CD8-positive, alpha-beta memory T cell (primary cell): ENCODE measurements at regions not wholly inside any gene's neighbourhood (a gene's known extent, or its start where the extent isn't known, plus 50 kb on each side); places are given as distances from the start of the nearest gene placed in this dataset.
"Not testable (repeated sequence)": the region's sequence is repeated elsewhere in the genome, so short reads cannot be mapped to it uniquely, and the experiment has no call there.

Experiments
- CTCF ChIA-PET: fragments of 350-600 bp; sonication (Branson Sonifier 250); formaldehyde crosslinking; loops from one replicate; lab custom pipeline; 2021; ENCODE audit warnings: antibody characterized with exemption; lab: Charles Lee
- POLR2A ChIA-PET: fragments of 350-600 bp; sonication (Branson Sonifier 250); formaldehyde crosslinking; loops from one replicate; lab custom pipeline; 2021; ENCODE audit warnings: antibody characterized with exemption; lab: Charles Lee
- DNase-seq, 5 donors: peaks; one replicate each; pipeline versions ENCODE4 v3.0.0 to v3.0.0-alpha.2; 2020 to 2022; ENCODE audit warnings: mixed read lengths in 1 of 5
- H3K27ac ChIP-seq: one replicate; pipeline ENCODE4 v1.7.0; 2013; ENCODE audit warnings: low read depth, mild to moderate bottlenecking, low read length, moderate library complexity
- H3K27me3 ChIP-seq: 2 replicates; pipeline ENCODE4 v1.7.0; 2013; ENCODE audit warnings: low read length, mild to moderate bottlenecking; ENCODE audit not compliant: insufficient read depth, poor library complexity, severe bottlenecking
- H3K36me3 ChIP-seq: 2 replicates; pipeline ENCODE4 v1.7.0; 2013; ENCODE audit warnings: mild to moderate bottlenecking, low read length, moderate library complexity; ENCODE audit not compliant: insufficient read depth
- H3K4me1 ChIP-seq: 2 replicates; pipeline ENCODE4 v1.7.0; 2013; ENCODE audit warnings: mild to moderate bottlenecking, low read length, moderate library complexity; ENCODE audit not compliant: insufficient read depth
- H3K4me3 ChIP-seq: 2 replicates; pipeline ENCODE4 v1.7.0; 2013; ENCODE audit warnings: mild to moderate bottlenecking, low read length
- H3K9me3 ChIP-seq: 2 replicates; pipeline ENCODE4 v1.7.0; 2013; ENCODE audit warnings: mild to moderate bottlenecking, low read length
- H3K27ac Mint-ChIP-seq, 8 donors: one replicate each; pipeline ENCODE4 v1.8.0; 2020 to 2021; ENCODE audit warnings: mixed read lengths in 8 of 8, mild to moderate bottlenecking in 6 of 8, inconsistent platforms in 3 of 8, moderate library complexity in 3 of 8
- H3K27me3 Mint-ChIP-seq, 2 donors: one replicate each; pipeline ENCODE4 v1.8.0; 2020 to 2021; ENCODE audit warnings: mixed read lengths in 2 of 2, mild to moderate bottlenecking in 1 of 2, moderate library complexity in 1 of 2
- H3K36me3 Mint-ChIP-seq, 3 donors: one replicate each; pipeline ENCODE4 v1.8.0; 2020 to 2021; ENCODE audit warnings: mixed read lengths in 3 of 3, inconsistent platforms in 1 of 3, mild to moderate bottlenecking in 1 of 3
- H3K4me1 Mint-ChIP-seq, 3 donors: one replicate each; pipeline ENCODE4 v1.8.0; 2020 to 2021; ENCODE audit warnings: mixed read lengths in 3 of 3, inconsistent platforms in 1 of 3, mild to moderate bottlenecking in 1 of 3
- H3K4me3 Mint-ChIP-seq, 7 donors: one replicate each; pipeline ENCODE4 v1.8.0; 2020 to 2021; ENCODE audit warnings: mixed read lengths in 7 of 7, mild to moderate bottlenecking in 6 of 7, moderate library complexity in 4 of 7, inconsistent platforms in 2 of 7
- H3K9me3 Mint-ChIP-seq, 5 donors: one replicate each; pipeline ENCODE4 v1.8.0; 2020 to 2022; ENCODE audit warnings: mixed read lengths in 5 of 5, mild to moderate bottlenecking in 3 of 5, moderate library complexity in 2 of 5, inconsistent platforms in 1 of 5

DNA sequence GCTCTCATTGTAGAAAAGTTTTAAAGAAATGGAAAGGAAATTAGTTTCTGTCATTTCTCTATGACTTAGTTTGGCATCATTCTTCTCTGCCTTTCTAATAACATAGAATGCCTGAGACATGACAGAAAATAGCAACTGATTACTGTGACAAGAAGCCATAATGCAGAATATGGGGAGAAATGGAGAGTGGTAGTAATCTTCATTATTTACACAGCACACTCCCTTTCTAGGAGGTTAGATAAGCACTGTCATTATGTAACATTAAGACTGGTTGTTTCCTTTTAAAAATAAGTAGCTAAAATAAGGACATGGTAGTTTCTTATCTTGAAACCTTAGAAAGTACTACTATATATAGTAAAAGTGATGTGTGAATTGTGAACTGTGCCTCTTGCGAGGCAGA is 1227.9 kb upstream of the PABPC4L start:
- Histone ChIP-seq H3K27ac (no peak overlapping the region), H3K27me3 (no peaks in the 10 kb centered on the region), H3K9me3 (no peaks in the 10 kb centered on the region), H3K4me1 (no peaks in the 10 kb centered on the region), H3K4me3 (no peak overlapping the region), H3K36me3 (no peaks in the 10 kb centered on the region)
- H3K4me3 Mint-ChIP-seq: no peak overlapping the region
- no peaks in the 10 kb centered on the region for H3K27me3 Mint-ChIP-seq
- peaks cover 0 to 10% (median 4%) of the 10 kb centered on the region in 5 donors for H3K9me3 Mint-ChIP-seq
- ChIA-PET CTCF (no interaction called here), POLR2A (no interaction called here)
- no peaks in the 10 kb centered on the region for H3K36me3 Mint-ChIP-seq
- DNase-seq: no peak
- H3K4me1 Mint-ChIP-seq: no peaks in the 10 kb centered on the region
- no peak overlapping the region for H3K27ac Mint-ChIP-seq

DNA sequence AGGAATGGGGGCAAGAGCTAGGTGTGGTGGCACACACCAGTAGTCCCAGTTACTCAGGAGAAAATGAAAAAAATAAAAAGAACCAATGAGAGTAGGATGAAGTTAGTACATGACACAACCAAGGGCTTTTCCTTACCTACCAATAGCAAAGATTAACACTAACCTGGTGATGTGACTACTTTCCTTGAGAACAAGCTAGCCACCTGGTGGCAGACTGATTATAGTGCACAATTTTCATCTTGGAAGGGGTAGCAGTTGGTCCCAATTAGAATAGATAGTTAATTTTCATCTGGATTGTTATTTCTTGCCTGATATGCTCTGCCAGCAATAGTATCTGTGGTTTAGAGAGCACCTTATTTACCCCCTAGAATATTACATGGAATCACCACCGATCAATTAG is 1216.8 kb upstream of the PABPC4L start:
- Histone ChIP-seq H3K36me3 (no peaks in the 10 kb centered on the region), H3K4me3 (no peak overlapping the region), H3K27me3 (no peaks in the 10 kb centered on the region), H3K4me1 (no peaks in the 10 kb centered on the region), H3K27ac (no peak overlapping the region), H3K9me3 (no peaks in the 10 kb centered on the region)
- Mint-ChIP-seq H3K4me3 (no peak overlapping the region), H3K27ac (no peak overlapping the region), H3K4me1 (no peaks in the 10 kb centered on the region), H3K9me3 (peaks cover 0 to 9% (median 5%) of the 10 kb centered on the region in 5 donors), H3K27me3 (no peaks in the 10 kb centered on the region), H3K36me3 (no peaks in the 10 kb centered on the region)
- ChIA-PET CTCF (no interaction called here), POLR2A (no interaction called here)
- DNase-seq: no peak

DNA sequence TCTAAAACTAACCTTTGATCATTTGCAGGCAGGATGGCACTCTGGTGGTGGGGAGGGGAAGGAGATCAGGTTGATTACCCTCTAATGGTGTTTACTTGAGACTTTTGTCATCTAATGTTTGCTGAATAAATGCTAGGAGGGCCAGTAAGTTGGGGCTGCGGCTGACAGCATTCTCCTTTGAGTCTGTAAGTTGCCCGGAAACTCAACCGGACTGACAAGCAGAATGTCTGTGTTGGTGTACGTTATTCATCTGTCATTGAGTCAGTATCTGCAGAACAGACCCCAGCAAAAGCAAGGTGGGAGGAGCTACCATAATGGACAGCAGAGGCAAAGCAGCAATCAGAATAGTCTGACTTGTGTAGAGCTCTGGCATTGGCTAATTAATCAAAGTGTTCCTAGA is 1210.6 kb upstream of the PABPC4L start:
- Mint-ChIP-seq H3K4me3 (no peak overlapping the region), H3K27ac (no peak overlapping the region), H3K27me3 (no peaks in the 10 kb centered on the region), H3K9me3 (peaks cover 0 to 16% (median 7%) of the 10 kb centered on the region in 5 donors), H3K36me3 (no peaks in the 10 kb centered on the region), H3K4me1 (no peaks in the 10 kb centered on the region)
- no peak overlapping the region for H3K27ac ChIP-seq
- ChIA-PET CTCF (no interaction called here), POLR2A (no interaction called here)
- no peaks in the 10 kb centered on the region for H3K4me1 ChIP-seq
- no peaks in the 10 kb centered on the region for H3K36me3 ChIP-seq
- no peak overlapping the region for H3K4me3 ChIP-seq
- no peaks in the 10 kb centered on the region for H3K9me3 ChIP-seq
- no peak for DNase-seq
- H3K27me3 ChIP-seq: no peaks in the 10 kb centered on the region

DNA sequence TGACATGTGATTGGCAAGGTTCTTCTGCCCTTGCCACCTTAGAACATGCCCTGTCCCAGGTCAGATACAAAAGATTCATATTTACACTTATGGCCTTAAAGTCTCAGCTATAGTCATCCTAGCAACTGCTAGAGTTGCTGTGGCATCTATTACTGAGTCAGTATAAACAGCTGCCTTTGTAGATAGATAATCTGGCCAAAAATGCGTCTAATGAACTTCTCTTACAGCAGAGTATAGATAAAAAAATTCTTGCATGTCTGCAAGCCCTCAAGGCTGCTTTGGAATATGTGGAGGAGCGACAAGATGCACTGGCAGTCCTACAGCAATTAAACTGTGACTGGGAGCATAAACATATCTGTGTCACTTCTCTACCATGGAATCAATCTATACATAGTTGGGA is 1209.7 kb upstream of the PABPC4L start:
- Mint-ChIP-seq H3K36me3 (no peaks in the 10 kb centered on the region), H3K4me1 (no peaks in the 10 kb centered on the region), H3K27me3 (no peaks in the 10 kb centered on the region), H3K27ac (no peak overlapping the region), H3K9me3 (peaks cover 0 to 13% (median 6%) of the 10 kb centered on the region in 5 donors), H3K4me3 (no peak overlapping the region)
- no peaks in the 10 kb centered on the region for H3K27me3 ChIP-seq
- DNase-seq: no peak
- no peaks in the 10 kb centered on the region for H3K9me3 ChIP-seq
- H3K4me1 ChIP-seq: no peaks in the 10 kb centered on the region
- H3K27ac ChIP-seq: no peak overlapping the region
- no peak overlapping the region for H3K4me3 ChIP-seq
- POLR2A ChIA-PET: no interaction called here
- H3K36me3 ChIP-seq: no peaks in the 10 kb centered on the region
- CTCF ChIA-PET: no interaction called here

DNA sequence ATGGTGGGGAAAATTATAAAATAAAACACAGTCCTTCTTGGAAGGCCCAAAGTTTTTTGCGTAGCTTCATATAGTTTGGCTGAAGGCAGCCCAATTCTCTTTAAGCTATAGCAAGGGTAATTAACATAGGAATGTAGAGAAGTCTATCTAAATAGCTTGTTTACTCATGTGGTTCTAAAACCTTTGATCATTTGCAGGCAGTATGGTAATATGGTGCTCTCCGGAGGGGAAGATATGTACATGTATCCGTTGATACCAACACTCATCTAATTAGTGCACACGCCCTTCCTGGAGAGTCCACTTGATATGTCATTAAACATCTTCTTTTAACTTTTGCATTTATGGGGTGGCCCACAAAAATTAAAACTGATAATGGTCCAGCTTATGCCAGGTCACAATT is 1207.7 kb upstream of the PABPC4L start:
- POLR2A ChIA-PET, H3K36me3 Mint-ChIP-seq, H3K4me3 ChIP-seq, H3K4me1 Mint-ChIP-seq, H3K36me3 ChIP-seq, H3K9me3 ChIP-seq, DNase-seq, H3K4me1 ChIP-seq, H3K27me3 Mint-ChIP-seq, CTCF ChIA-PET, H3K27ac ChIP-seq, H3K27ac Mint-ChIP-seq, H3K27me3 ChIP-seq, H3K4me3 Mint-ChIP-seq: not testable (repeated sequence)
- H3K9me3 Mint-ChIP-seq: peaks cover 4 to 17% (median 6%) of the 10 kb centered on the region in 5 donors

DNA sequence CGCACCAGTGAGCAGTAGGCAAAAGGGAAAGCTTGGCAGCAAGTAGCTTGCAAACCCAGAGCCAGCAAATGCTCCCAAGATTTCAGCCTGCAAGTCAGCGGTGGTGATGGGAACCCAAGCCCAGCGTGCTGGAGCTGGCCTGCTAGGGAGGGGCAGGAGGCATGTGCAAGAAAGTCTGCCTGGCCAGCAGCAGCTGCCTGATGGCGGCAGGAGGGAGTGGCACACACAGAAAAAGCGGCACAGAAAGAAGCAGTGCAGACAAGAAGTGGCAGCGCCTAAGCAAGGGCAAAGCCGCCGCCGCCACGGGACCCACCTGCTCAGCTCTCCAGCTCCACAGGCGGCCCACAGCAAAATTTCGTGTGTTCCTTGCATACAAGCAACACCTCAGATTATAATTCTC is 1206.5 kb upstream of the PABPC4L start:
- CTCF ChIA-PET: no interaction called here
- H3K36me3 ChIP-seq: no peaks in the 10 kb centered on the region
- H3K9me3 ChIP-seq: no peaks in the 10 kb centered on the region
- H3K27ac Mint-ChIP-seq: no peak overlapping the region
- no peaks in the 10 kb centered on the region for H3K4me1 ChIP-seq
- DNase-seq: no peak
- H3K4me1 Mint-ChIP-seq: no peaks in the 10 kb centered on the region
- no peaks in the 10 kb centered on the region for H3K27me3 Mint-ChIP-seq
- H3K9me3 Mint-ChIP-seq: peaks cover 4 to 17% (median 6%) of the 10 kb centered on the region in 5 donors
- H3K27me3 ChIP-seq: no peaks in the 10 kb centered on the region
- no peak overlapping the region for H3K27ac ChIP-seq
- no peak overlapping the region for H3K4me3 Mint-ChIP-seq
- POLR2A ChIA-PET: no interaction called here
- H3K4me3 ChIP-seq: no peak overlapping the region
- H3K36me3 Mint-ChIP-seq: peaks cover 0 to 2% (median 0%) of the 10 kb centered on the region in 3 donors

DNA sequence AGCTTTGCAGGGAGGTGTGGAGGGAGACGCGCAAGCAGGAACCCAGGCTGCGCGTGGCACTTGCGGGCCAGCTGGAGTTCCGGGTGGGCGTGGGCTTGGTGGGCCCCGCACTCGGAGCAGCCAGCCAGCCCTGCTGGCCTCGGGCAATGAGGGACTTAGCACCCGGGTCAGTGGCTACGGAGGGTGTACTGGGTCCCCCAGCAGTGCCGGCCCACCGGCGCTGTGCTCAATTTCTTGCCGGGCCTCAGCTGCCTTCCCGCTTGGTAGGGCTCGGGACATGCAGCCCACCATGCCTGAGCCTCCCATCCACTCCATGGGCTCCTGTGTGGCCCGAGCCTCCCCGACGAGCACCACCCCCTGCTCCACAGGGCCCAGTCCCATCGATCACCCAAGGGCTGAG is 1205.0 kb upstream of the PABPC4L start:
- H3K27me3 Mint-ChIP-seq, H3K36me3 ChIP-seq, DNase-seq, H3K27ac Mint-ChIP-seq, POLR2A ChIA-PET, H3K4me3 Mint-ChIP-seq, H3K4me3 ChIP-seq, CTCF ChIA-PET, H3K9me3 ChIP-seq, H3K4me1 ChIP-seq, H3K27ac ChIP-seq, H3K36me3 Mint-ChIP-seq, H3K27me3 ChIP-seq, H3K4me1 Mint-ChIP-seq: not testable (repeated sequence)
- H3K9me3 Mint-ChIP-seq: peaks cover 4 to 17% (median 7%) of the 10 kb centered on the region in 5 donors

DNA sequence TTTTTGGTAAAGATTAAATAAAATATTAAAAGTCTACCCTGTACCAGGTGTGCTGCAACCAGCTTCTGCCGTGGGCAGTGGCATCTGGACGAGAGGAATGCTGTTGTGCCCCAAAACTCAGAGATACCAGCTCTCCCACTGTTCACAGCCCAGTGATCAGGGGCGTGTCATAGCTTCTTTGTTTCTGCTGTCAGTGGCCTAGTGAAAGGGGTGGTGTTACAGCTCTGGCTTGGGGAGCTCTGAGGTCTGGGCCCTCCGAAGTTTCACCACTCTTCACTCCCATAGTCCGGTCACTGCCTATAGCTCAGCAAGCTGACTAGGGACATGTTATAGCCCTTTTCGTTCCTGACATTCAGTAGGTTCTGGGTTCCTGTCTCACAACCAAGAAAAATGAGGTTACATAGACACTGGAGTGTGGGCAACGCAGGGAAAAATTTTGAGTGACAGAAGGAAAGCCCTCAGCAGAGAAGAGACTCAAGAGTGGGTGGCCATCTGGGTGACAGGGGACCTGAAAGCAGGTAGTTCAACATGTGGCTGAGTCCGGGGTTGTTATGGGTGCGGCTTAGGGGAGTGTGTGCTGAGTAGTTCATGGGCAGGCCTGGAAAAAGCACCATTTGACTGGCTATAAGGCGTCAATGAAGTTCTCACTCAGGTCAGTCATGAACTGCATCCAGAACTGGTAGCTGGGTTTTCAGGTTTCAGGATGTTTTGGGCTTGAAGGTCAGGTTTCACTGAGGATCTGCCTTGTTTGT is 1184.4 kb upstream of the PABPC4L start:
- H3K4me3 ChIP-seq: no peak overlapping the region
- Mint-ChIP-seq H3K36me3 (no peaks in the 10 kb centered on the region), H3K4me3 (no peak overlapping the region), H3K27ac (no peak overlapping the region), H3K9me3 (peaks cover 3 to 14% (median 9%) of the 10 kb centered on the region in 5 donors), H3K4me1 (no peaks in the 10 kb centered on the region), H3K27me3 (peaks cover 0 to 2% of the 10 kb centered on the region in 2 donors)
- H3K4me1 ChIP-seq: no peaks in the 10 kb centered on the region
- POLR2A ChIA-PET: no interaction called here
- no peak for DNase-seq
- CTCF ChIA-PET: no interaction called here
- no peaks in the 10 kb centered on the region for H3K9me3 ChIP-seq
- H3K27ac ChIP-seq: no peak overlapping the region
- H3K27me3 ChIP-seq: no peaks in the 10 kb centered on the region
- H3K36me3 ChIP-seq: no peaks in the 10 kb centered on the region
